Mononuclear cell (primary cell): ENCODE measurements at regions not wholly inside any gene's neighbourhood (a gene's known extent, or its start where the extent isn't known, plus 50 kb on each side); places are given as distances from the start of the nearest gene placed in this dataset.
"Not testable (repeated sequence)": the region's sequence is repeated elsewhere in the genome, so short reads cannot be mapped to it uniquely, and the experiment has no call there.

Experiments
- H3K27me3 ChIP-seq: 2 replicates; pipeline ENCODE4 v1.6.0; 2011; ENCODE audit warnings: low read length, control low read depth; ENCODE audit not compliant: insufficient read depth
- H3K4me1 ChIP-seq: 2 replicates; pipeline ENCODE4 v1.5.1; 2011; ENCODE audit warnings: mild to moderate bottlenecking, low read length, control low read depth; ENCODE audit not compliant: insufficient read depth
- H3K4me3 ChIP-seq: 2 replicates; pipeline ENCODE4 v1.5.1; 2011; ENCODE audit warnings: mild to moderate bottlenecking, low read length, moderate library complexity
- H3K9me3 ChIP-seq: 2 replicates; pipeline ENCODE4 v1.5.1; 2011; ENCODE audit warnings: low read depth, mild to moderate bottlenecking, control low read depth, low read length

GRCh38 chr22:22984967-22985366, 85.4 kb upstream of the GNAZ start:
- no peak overlapping the region for H3K4me3 ChIP-seq
- H3K4me1 ChIP-seq, result no peaks in the 10 kb centered on the region
- peaks cover 3% of the 10 kb centered on the region for H3K27me3 ChIP-seq
- H3K9me3 ChIP-seq, result peaks cover 4% of the 10 kb centered on the region

GRCh38 chr22:22986008-22986407, 84.3 kb upstream of the GNAZ start:
- peaks cover 6% of the 10 kb centered on the region for H3K27me3 ChIP-seq
- H3K4me3 ChIP-seq, result no peak overlapping the region
- no peaks in the 10 kb centered on the region for H3K9me3 ChIP-seq
- no peaks in the 10 kb centered on the region for H3K4me1 ChIP-seq

- no peaks in the 10 kb centered on the region for H3K9me3 ChIP-seq
- H3K4me1 ChIP-seq, result no peaks in the 10 kb centered on the region
- no peak overlapping the region for H3K4me3 ChIP-seq
- peaks cover 6% of the 10 kb centered on the region for H3K27me3 ChIP-seq
Measured at GRCh38 chr22:22986640-22987039, 83.7 kb upstream of the GNAZ start.

GRCh38 chr22:22988150-22988549, 82.2 kb upstream of the GNAZ start:
- H3K9me3 ChIP-seq, result no peaks in the 10 kb centered on the region
- no peak overlapping the region for H3K4me3 ChIP-seq
- peaks cover 9% of the 10 kb centered on the region for H3K27me3 ChIP-seq
- H3K4me1 ChIP-seq, result no peaks in the 10 kb centered on the region

- Histone ChIP-seq H3K27me3 (peaks cover 9% of the 10 kb centered on the region), H3K4me1 (no peaks in the 10 kb centered on the region), H3K4me3 (no peak overlapping the region), H3K9me3 (no peaks in the 10 kb centered on the region)
Measured at GRCh38 chr22:22988785-22989184, 81.5 kb upstream of the GNAZ start.

- H3K27me3 ChIP-seq, result peaks cover 9% of the 10 kb centered on the region
- no peaks in the 10 kb centered on the region for H3K9me3 ChIP-seq
- H3K4me3 ChIP-seq, result no peak overlapping the region
- no peaks in the 10 kb centered on the region for H3K4me1 ChIP-seq
Measured at GRCh38 chr22:22989856-22990255, 80.5 kb upstream of the GNAZ start.

- H3K9me3 ChIP-seq, H3K4me3 ChIP-seq, H3K4me1 ChIP-seq, H3K27me3 ChIP-seq: not testable (repeated sequence)
Measured at GRCh38 chr22:22990711-22991505, 79.4 kb upstream of the GNAZ start.

- Histone ChIP-seq H3K27me3 (peaks cover 9% of the 10 kb centered on the region), H3K9me3 (peaks cover 9% of the 10 kb centered on the region), H3K4me3 (no peak overlapping the region), H3K4me1 (no peaks in the 10 kb centered on the region)
Measured at GRCh38 chr22:22992474-22992873, 77.8 kb upstream of the GNAZ start.

- H3K4me1 ChIP-seq, result no peaks in the 10 kb centered on the region
- H3K9me3 ChIP-seq, result peaks cover 16% of the 10 kb centered on the region
- no peak overlapping the region for H3K4me3 ChIP-seq
- H3K27me3 ChIP-seq, result peaks cover 14% of the 10 kb centered on the region
Measured at GRCh38 chr22:22993184-22993583, 77.1 kb upstream of the GNAZ start.

GRCh38 chr22:22995166-22995565, 75.2 kb upstream of the GNAZ start:
- H3K27me3 ChIP-seq, result peaks cover 8% of the 10 kb centered on the region
- H3K4me3 ChIP-seq, result no peak overlapping the region
- H3K4me1 ChIP-seq, result no peaks in the 10 kb centered on the region
- H3K9me3 ChIP-seq, result peaks cover 20% of the 10 kb centered on the region

- H3K9me3 ChIP-seq, result peaks cover 20% of the 10 kb centered on the region
- H3K4me1 ChIP-seq, result peaks cover 6% of the 10 kb centered on the region
- H3K4me3 ChIP-seq, result no peak overlapping the region
- H3K27me3 ChIP-seq, result peaks cover 8% of the 10 kb centered on the region
Measured at GRCh38 chr22:22996511-22997261, 73.6 kb upstream of the GNAZ start.

- Histone ChIP-seq H3K27me3 (peaks cover 7% of the 10 kb centered on the region), H3K4me1 (peaks cover 6% of the 10 kb centered on the region), H3K9me3 (peaks cover 20% of the 10 kb centered on the region), H3K4me3 (no peak overlapping the region)
Measured at GRCh38 chr22:22997262-22997898, 72.9 kb upstream of the GNAZ start.

- Histone ChIP-seq H3K4me3 (no peak overlapping the region), H3K9me3 (peaks cover 20% of the 10 kb centered on the region), H3K4me1 (peaks cover 6% of the 10 kb centered on the region), H3K27me3 (peaks cover 5% of the 10 kb centered on the region)
Measured at GRCh38 chr22:22997988-22998387, 72.3 kb upstream of the GNAZ start.

GRCh38 chr22:22999523-22999922, 70.8 kb upstream of the GNAZ start:
- H3K27me3 ChIP-seq, result peaks cover 8% of the 10 kb centered on the region
- H3K4me3 ChIP-seq, result no peak overlapping the region
- H3K4me1 ChIP-seq, result peaks cover 6% of the 10 kb centered on the region

GRCh38 chr22:23000657-23001347, 69.5 kb upstream of the GNAZ start:
- H3K27me3 ChIP-seq, result peaks cover 13% of the 10 kb centered on the region
- H3K9me3 ChIP-seq, result peaks cover 20% of the 10 kb centered on the region
- peaks cover 6% of the 10 kb centered on the region for H3K4me1 ChIP-seq
- H3K4me3 ChIP-seq, result no peak overlapping the region

More at GRCh38 chr22:22999523-22999922, 70.8 kb upstream of the GNAZ start:
- peaks cover 20% of the 10 kb centered on the region for H3K9me3 ChIP-seq
